ENCODE measurements at regions not wholly inside any gene's neighbourhood (a gene's known extent, or its start where the extent isn't known, plus 50 kb on each side); places are given as distances from the start of the nearest gene placed in this dataset.

DNA sequence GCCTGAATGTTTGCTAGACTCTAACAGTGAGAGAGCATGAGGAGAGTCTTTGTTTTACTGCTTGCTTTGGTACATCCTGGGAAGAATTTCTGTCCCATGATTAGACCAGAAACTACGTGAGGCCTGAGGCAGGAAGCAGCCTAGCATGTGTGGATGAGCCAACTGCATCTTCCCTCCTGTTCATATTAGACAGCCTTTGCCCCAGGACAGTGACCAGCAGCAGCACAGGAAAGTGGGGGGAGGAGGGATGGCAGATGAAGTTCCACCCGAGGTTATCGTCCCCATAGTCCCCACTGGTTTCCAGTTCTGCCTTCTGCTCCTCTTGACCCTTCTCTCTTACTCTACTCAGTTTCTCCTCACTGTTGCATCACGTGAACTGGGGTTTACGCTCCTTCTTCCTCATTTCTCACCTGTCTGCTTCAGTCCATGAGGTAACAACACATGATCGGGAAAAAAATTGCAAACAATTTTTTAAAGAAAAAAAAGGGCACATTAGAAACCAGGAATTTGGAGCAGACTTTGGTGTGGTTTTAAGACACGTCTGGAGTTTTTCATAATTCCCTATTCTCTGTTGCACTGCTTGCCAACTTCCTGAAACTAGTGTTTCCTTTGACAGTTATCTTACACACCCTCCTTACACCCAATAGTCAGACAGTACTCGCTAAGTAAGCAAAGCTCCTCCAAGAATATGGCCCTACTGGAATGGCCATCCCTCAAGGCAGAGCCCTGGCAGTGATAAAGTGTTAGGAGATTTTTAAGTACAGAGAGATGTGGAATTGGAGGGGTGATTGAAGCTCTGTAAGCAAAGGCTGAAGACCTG lies 84.1 kb downstream of the SNX18 start:
- no peak for DNase-seq

All from CD4-positive, alpha-beta T cell treated with Interleukin-6 for 4 hours (primary cell).